ENCODE measurements at regions not wholly inside any gene's neighbourhood (a gene's known extent, or its start where the extent isn't known, plus 50 kb on each side); places are given as distances from the start of the nearest gene placed in this dataset.

DNA sequence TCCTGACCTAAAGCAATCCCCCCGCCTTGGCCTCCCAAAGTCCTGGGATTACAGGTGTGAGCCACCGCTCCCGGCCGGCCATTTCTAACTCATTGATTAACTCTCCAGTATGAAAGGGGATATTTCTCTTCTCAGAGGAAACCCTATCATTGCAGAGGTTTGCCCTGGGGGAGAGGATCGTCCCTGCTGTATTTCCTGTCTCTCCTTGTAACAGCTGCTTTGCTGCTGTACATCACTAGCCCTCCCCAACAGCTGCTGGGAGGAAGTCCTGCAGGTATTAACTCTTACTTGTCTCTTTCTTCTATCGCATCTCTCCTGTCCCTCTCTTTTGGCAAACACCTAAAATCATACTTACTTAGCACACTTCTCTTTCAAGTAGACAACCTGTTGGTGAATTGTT lies 219.0 kb upstream of the DSEL start:
- TF ChIP-seq POLR2AphosphoS5 (IDR thresholded peaks at IDR 0.05) (no peak), POLR2A (IDR thresholded peaks at IDR 0.05) (no peak)
- TF ChIP-seq, protein P1, sequence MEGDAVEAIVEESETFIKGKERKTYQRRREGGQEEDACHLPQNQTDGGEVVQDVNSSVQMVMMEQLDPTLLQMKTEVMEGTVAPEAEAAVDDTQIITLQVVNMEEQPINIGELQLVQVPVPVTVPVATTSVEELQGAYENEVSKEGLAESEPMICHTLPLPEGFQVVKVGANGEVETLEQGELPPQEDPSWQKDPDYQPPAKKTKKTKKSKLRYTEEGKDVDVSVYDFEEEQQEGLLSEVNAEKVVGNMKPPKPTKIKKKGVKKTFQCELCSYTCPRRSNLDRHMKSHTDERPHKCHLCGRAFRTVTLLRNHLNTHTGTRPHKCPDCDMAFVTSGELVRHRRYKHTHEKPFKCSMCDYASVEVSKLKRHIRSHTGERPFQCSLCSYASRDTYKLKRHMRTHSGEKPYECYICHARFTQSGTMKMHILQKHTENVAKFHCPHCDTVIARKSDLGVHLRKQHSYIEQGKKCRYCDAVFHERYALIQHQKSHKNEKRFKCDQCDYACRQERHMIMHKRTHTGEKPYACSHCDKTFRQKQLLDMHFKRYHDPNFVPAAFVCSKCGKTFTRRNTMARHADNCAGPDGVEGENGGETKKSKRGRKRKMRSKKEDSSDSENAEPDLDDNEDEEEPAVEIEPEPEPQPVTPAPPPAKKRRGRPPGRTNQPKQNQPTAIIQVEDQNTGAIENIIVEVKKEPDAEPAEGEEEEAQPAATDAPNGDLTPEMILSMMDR (IDR thresholded peaks at IDR 0.05) = no peak
